ENCODE measurements at regions not wholly inside any gene's neighbourhood (a gene's known extent, or its start where the extent isn't known, plus 50 kb on each side); places are given as distances from the start of the nearest gene placed in this dataset.

DNA sequence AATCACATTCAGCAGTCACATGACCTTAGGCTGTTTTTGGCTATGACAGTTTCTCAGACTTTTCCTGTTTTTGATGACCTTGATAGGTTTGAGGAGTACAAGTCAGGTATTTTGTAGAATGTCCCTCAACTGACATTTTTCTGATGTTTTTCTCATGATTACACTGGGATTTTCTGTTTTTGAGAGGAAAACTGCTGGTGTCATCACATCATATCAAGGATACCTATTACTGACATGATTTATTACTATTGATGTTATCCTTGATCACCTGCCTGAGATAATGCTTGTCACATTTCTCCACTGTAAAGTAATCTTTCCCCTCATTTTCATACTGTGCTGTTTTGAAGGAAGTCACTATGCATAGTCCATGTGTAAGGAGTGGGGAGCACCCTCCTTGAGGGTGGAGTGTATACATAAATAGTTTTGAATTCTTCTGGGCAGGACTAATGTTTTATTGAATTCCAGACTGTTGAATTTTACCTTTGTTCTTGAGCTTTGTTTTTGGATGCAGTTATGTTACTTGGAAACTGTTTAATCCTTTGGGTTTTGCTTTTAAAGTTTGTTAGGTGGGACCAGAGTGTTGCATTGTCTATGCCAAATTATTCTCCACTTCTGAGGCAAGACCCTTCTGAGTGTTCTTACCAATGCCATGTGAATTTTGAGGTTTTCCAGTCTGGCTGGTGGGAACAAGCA is 444.5 kb upstream of the FAR2 start:
- intact Hi-C loops (cut with micrococcal nuclease; ENCODE audit: unreplicated experiment): no loop called here
- TF ChIP-seq, protein P1, sequence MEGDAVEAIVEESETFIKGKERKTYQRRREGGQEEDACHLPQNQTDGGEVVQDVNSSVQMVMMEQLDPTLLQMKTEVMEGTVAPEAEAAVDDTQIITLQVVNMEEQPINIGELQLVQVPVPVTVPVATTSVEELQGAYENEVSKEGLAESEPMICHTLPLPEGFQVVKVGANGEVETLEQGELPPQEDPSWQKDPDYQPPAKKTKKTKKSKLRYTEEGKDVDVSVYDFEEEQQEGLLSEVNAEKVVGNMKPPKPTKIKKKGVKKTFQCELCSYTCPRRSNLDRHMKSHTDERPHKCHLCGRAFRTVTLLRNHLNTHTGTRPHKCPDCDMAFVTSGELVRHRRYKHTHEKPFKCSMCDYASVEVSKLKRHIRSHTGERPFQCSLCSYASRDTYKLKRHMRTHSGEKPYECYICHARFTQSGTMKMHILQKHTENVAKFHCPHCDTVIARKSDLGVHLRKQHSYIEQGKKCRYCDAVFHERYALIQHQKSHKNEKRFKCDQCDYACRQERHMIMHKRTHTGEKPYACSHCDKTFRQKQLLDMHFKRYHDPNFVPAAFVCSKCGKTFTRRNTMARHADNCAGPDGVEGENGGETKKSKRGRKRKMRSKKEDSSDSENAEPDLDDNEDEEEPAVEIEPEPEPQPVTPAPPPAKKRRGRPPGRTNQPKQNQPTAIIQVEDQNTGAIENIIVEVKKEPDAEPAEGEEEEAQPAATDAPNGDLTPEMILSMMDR (conservative IDR thresholded peaks at IDR 0.05; ENCODE audit: low read depth, low read length): no peak
- no peak for TF ChIP-seq EZH2 (IDR thresholded peaks at IDR 0.05; ENCODE audit: borderline replicate concordance, low read depth, low read length, poor library complexity, severe bottlenecking)
- no peak overlapping the region for H3K4me3 ChIP-seq (ENCODE audit: low read depth, low read length, poor library complexity, severe bottlenecking)
- H3K27me3 ChIP-seq (replicated peaks; ENCODE audit: insufficient read depth, low read depth, low read length, poor library complexity): peaks cover 4% of the 10 kb centered on the region
- CTCF ChIA-PET: no interaction called here
- H3K4me1 ChIP-seq (ENCODE audit: insufficient read depth, low read length, poor library complexity, severe bottlenecking): no peaks in the 10 kb centered on the region
- H3K36me3 ChIP-seq (ENCODE audit: insufficient read depth, low read length, poor library complexity, severe bottlenecking): no peaks in the 10 kb centered on the region
- no TSS peak for BruUV-seq (replicated peaks)
- DNase-seq (ENCODE audit: low spot score): no peak
- no peak overlapping the region for H3K27ac ChIP-seq (ENCODE audit: low read depth, low read length, poor library complexity, severe bottlenecking)
- no peaks in the 10 kb centered on the region for H3K9me3 ChIP-seq (ENCODE audit: low read depth, low read length, poor library complexity, severe bottlenecking)
- POLR2A ChIA-PET (ENCODE audit: low non-redundant PET): no interaction called here

DNA sequence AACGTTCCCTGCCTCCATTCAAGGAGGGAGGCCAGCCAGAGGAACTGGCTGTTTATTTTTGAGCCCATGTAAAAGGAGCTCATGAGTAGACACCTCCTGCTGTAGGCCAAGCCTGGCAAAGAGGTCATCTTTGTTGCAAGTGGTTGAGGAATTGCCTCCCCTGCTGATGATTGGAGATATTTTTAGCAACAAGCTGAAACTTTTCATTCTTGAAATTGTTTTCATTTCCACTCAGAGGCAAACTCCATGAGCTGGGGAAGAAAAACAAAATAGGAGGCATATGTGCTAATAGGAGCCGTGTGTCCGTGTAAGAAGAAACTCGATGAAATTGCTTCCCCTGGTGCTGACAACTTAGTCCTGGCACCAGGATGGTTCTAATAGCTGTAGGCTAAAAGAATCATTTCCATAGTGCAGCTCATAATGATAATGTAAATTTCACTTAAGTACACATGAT is 440.1 kb upstream of the FAR2 start:
- intact Hi-C loops (cut with micrococcal nuclease; ENCODE audit: unreplicated experiment): no loop called here
- ChIA-PET CTCF (no interaction called here), POLR2A (ENCODE audit: low non-redundant PET) (no interaction called here)
- H3K27ac ChIP-seq (ENCODE audit: low read depth, low read length, poor library complexity, severe bottlenecking): no peak overlapping the region
- no peak overlapping the region for H3K4me3 ChIP-seq (ENCODE audit: low read depth, low read length, poor library complexity, severe bottlenecking)
- no peaks in the 10 kb centered on the region for H3K36me3 ChIP-seq (ENCODE audit: insufficient read depth, low read length, poor library complexity, severe bottlenecking)
- no peak for DNase-seq (ENCODE audit: low spot score)
- H3K9me3 ChIP-seq (ENCODE audit: low read depth, low read length, poor library complexity, severe bottlenecking): no peaks in the 10 kb centered on the region
- no peak for TF ChIP-seq EZH2 (IDR thresholded peaks at IDR 0.05; ENCODE audit: borderline replicate concordance, low read depth, low read length, poor library complexity, severe bottlenecking)
- TF ChIP-seq, protein P1 (conservative IDR thresholded peaks at IDR 0.05; ENCODE audit: low read depth, low read length): no peak
- H3K27me3 ChIP-seq (replicated peaks; ENCODE audit: insufficient read depth, low read depth, low read length, poor library complexity): no peaks in the 10 kb centered on the region
- no TSS peak for BruUV-seq (replicated peaks)
- H3K4me1 ChIP-seq (ENCODE audit: insufficient read depth, low read length, poor library complexity, severe bottlenecking): no peaks in the 10 kb centered on the region

DNA sequence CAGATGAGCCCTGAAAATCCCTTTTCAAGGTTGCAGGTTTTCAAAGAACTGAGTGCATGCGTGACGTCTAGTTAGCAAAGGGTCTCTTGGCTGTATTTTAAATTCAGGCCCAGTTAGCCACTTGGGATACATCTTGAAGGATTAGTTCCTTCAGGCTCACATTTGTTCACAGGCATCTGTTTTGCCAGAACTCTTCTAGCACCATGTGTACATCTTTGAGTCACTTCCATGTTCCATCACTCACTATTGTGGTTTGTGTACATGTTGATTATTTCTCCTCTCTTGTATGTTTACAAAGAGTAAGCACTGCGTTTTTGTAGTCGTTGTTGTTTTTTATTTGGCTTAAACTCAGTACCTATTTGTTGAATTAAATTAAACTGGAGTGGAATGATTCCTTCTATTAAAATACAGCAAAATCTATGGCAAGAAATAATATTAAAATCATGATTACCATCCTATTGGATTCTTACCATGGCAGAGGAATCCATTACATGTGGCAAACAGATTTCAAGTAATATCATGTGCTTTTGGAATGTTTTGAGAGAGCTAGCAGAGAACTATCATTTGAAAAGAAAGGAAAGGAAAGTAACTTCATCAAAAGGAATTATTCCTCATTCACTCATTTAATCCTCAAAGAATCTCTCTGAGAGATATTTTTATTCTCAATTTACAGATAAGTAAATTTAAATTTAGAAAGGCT is 438.9 kb upstream of the FAR2 start:
- no peak for DNase-seq (ENCODE audit: low spot score)
- H3K27ac ChIP-seq (ENCODE audit: low read depth, low read length, poor library complexity, severe bottlenecking): no peak overlapping the region
- no peak for TF ChIP-seq EZH2 (IDR thresholded peaks at IDR 0.05; ENCODE audit: borderline replicate concordance, low read depth, low read length, poor library complexity, severe bottlenecking)
- TF ChIP-seq, protein P1 (conservative IDR thresholded peaks at IDR 0.05; ENCODE audit: low read depth, low read length): no peak
- H3K9me3 ChIP-seq (ENCODE audit: low read depth, low read length, poor library complexity, severe bottlenecking): no peaks in the 10 kb centered on the region
- no peak overlapping the region for H3K4me3 ChIP-seq (ENCODE audit: low read depth, low read length, poor library complexity, severe bottlenecking)
- BruUV-seq (replicated peaks): no TSS peak
- H3K36me3 ChIP-seq (ENCODE audit: insufficient read depth, low read length, poor library complexity, severe bottlenecking): no peaks in the 10 kb centered on the region
- POLR2A ChIA-PET (ENCODE audit: low non-redundant PET): no interaction called here
- intact Hi-C loops (cut with micrococcal nuclease; ENCODE audit: unreplicated experiment): no loop called here
- CTCF ChIA-PET: no interaction called here
- H3K27me3 ChIP-seq (replicated peaks; ENCODE audit: insufficient read depth, low read depth, low read length, poor library complexity): no peaks in the 10 kb centered on the region
- H3K4me1 ChIP-seq (ENCODE audit: insufficient read depth, low read length, poor library complexity, severe bottlenecking): no peaks in the 10 kb centered on the region
